MCF 10A (cell line): ENCODE measurements at regions not wholly inside any gene's neighbourhood (a gene's known extent, or its start where the extent isn't known, plus 50 kb on each side); places are given as distances from the start of the nearest gene placed in this dataset.

Source experiments
- BruUV-seq: library from RNA; stranded (reverse); fragments of 400-500 nt; replicated peaks from 2 replicates; lab custom pipeline; 2021; lab: Mats Ljungman, UMichigan
- CTCF ChIA-PET: fragments of 300-600 bp; sonication (Branson Sonifier 250); formaldehyde crosslinking; extraction: SDS; loops from one replicate; lab custom pipeline; 2021; ENCODE audit warnings: antibody characterized with exemption, inconsistent platforms; lab: Yijun Ruan, JAX
- POLR2A ChIA-PET: fragments of 300-600, 350-650 bp; sonication (Branson Sonifier 250); formaldehyde crosslinking; extraction: SDS; loops from one replicate; lab custom pipeline; 2020; ENCODE audit warnings: antibody characterized with exemption, inconsistent platforms; lab: Yijun Ruan, JAX
- DNase-seq: peaks from one replicate; pipeline ENCODE4 v3.0.0-alpha.2; 2018; ENCODE audit not compliant: unreplicated experiment
- H3K27ac Mint-ChIP-seq: one replicate; pipeline ENCODE4 v1.8.0; 2022; ENCODE audit warnings: mild to moderate bottlenecking, low read depth, mixed read lengths; ENCODE audit not compliant: unreplicated experiment
- H3K27me3 Mint-ChIP-seq: one replicate; pipeline ENCODE4 v1.8.0; 2022; ENCODE audit warnings: mixed read lengths; ENCODE audit not compliant: insufficient read depth, unreplicated experiment
- H3K36me3 Mint-ChIP-seq: one replicate; pipeline ENCODE4 v1.8.0; 2022; ENCODE audit warnings: mild to moderate bottlenecking, moderate library complexity, mixed read lengths; ENCODE audit not compliant: insufficient read depth, unreplicated experiment
- H3K4me1 Mint-ChIP-seq: one replicate; pipeline ENCODE4 v1.8.0; 2022; ENCODE audit warnings: mixed read lengths; ENCODE audit not compliant: insufficient read depth, unreplicated experiment
- H3K4me3 Mint-ChIP-seq: one replicate; pipeline ENCODE4 v1.8.0; 2022; ENCODE audit warnings: mild to moderate bottlenecking, moderate library complexity, mixed read lengths; ENCODE audit not compliant: unreplicated experiment
- H3K9me3 Mint-ChIP-seq: one replicate; pipeline ENCODE4 v1.8.0; 2022; ENCODE audit warnings: mixed read lengths; ENCODE audit not compliant: unreplicated experiment
- CTCF ChIP-seq: fragments of 200-600 bp; IDR thresholded peaks from one replicate; pipeline ENCODE4 v1.8.0; 2022; ENCODE audit warnings: antibody characterized with exemption, mild to moderate bottlenecking; ENCODE audit not compliant: unreplicated experiment
- intact Hi-C: fragments of 100-400 bp; cut with micrococcal nuclease; formaldehyde crosslinking; loops from 2 replicates; pipeline ENCODE4 v1.14.1; 2022

GRCh38 chr2:198968545-198968944 is 489.2 kb downstream of the SATB2 start:
- no peaks in the 10 kb centered on the region for H3K4me1 Mint-ChIP-seq
- ChIA-PET CTCF (interaction anchor here (0.6 to 0.8 kb wide), 3 partner anchors 23 to 588 kb away, joined by 3 read pairs; no protein-coding TSS in a partner anchor), POLR2A (no interaction called here)
- no peak overlapping the region for H3K27ac Mint-ChIP-seq
- no TSS peak for BruUV-seq
- H3K27me3 Mint-ChIP-seq, result peaks cover 21% of the 10 kb centered on the region
- no peaks in the 10 kb centered on the region for H3K9me3 Mint-ChIP-seq
- H3K36me3 Mint-ChIP-seq, result no peaks in the 10 kb centered on the region
- intact Hi-C loops, result no loop called here
- no peak for DNase-seq
- no peak overlapping the region for H3K4me3 Mint-ChIP-seq
- no peak for TF ChIP-seq CTCF

- no TSS peak for BruUV-seq
- CTCF ChIA-PET, result no interaction called here
- H3K36me3 Mint-ChIP-seq, result no peaks in the 10 kb centered on the region
These were observed 491.5 kb downstream of the SATB2 start for GRCh38 chr2:198966269-198966668.

GRCh38 chr2:198961547-198961946 is 496.2 kb downstream of the SATB2 start:
- no peak for DNase-seq
- BruUV-seq, result no TSS peak
- no peaks in the 10 kb centered on the region for H3K4me1 Mint-ChIP-seq
- POLR2A ChIA-PET, result no interaction called here
- H3K27me3 Mint-ChIP-seq, result peaks cover 67% of the 10 kb centered on the region
- H3K9me3 Mint-ChIP-seq, result no peaks in the 10 kb centered on the region
- intact Hi-C loops, result no loop called here
- no peak for TF ChIP-seq CTCF
- CTCF ChIA-PET, result interaction anchor here (0.6 to 0.7 kb wide), 2 partner anchors 39 to 98 kb away, joined by 3 read pairs; no protein-coding TSS in a partner anchor
- H3K27ac Mint-ChIP-seq, result no peak overlapping the region
- H3K36me3 Mint-ChIP-seq, result no peaks in the 10 kb centered on the region
- no peak overlapping the region for H3K4me3 Mint-ChIP-seq

More at GRCh38 chr2:198966269-198966668, 491.5 kb downstream of the SATB2 start:
- no peak for TF ChIP-seq CTCF
- intact Hi-C loops, result no loop called here
- peaks cover 41% of the 10 kb centered on the region for H3K27me3 Mint-ChIP-seq
- no peak overlapping the region for H3K4me3 Mint-ChIP-seq
- H3K27ac Mint-ChIP-seq, result no peak overlapping the region
- POLR2A ChIA-PET, result no interaction called here
- no peaks in the 10 kb centered on the region for H3K9me3 Mint-ChIP-seq
- H3K4me1 Mint-ChIP-seq, result no peaks in the 10 kb centered on the region
- no peak for DNase-seq

- Mint-ChIP-seq H3K4me3 (no peak overlapping the region), H3K27ac (no peak overlapping the region), H3K4me1 (no peaks in the 10 kb centered on the region), H3K9me3 (no peaks in the 10 kb centered on the region), H3K36me3 (no peaks in the 10 kb centered on the region), H3K27me3 (peaks cover 65% of the 10 kb centered on the region)
- no TSS peak for BruUV-seq
- POLR2A ChIA-PET, result no interaction called here
- CTCF ChIA-PET, result interaction anchor here (0.6 kb wide), 1 partner anchor 643 kb away, joined by 3 read pairs; no protein-coding TSS in a partner anchor
- no peak for DNase-seq
- intact Hi-C loops, result no loop called here
- TF ChIP-seq CTCF, result no peak
These were observed 500.6 kb downstream of the SATB2 start for GRCh38 chr2:198957181-198957580.
